ENCODE measurements at regions not wholly inside any gene's neighbourhood (a gene's known extent, or its start where the extent isn't known, plus 50 kb on each side); places are given as distances from the start of the nearest gene placed in this dataset.
A peak's percentile ranks its signal among the peaks of the same experiment; 100 is the strongest.

- no peak overlapping the region for H3K27ac ChIP-seq (ENCODE audit: insufficient read length, low read depth, low read length)
- no peak overlapping the region for H2BK5ac ChIP-seq (ENCODE audit: insufficient read length, low read length)
Observed at GRCh38 chr22:27327497-27327896, 474.1 kb downstream of the MN1 start.

More at GRCh38 chr22:27327497-27327896, 474.1 kb downstream of the MN1 start:
- Histone ChIP-seq H2BK15ac (ENCODE audit: low read depth, low read length) (no peak overlapping the region), H4K91ac (ENCODE audit: insufficient read length, low read depth, low read length) (no peak overlapping the region), H3T11ph (ENCODE audit: low read length) (no peak overlapping the region), H2BK12ac (ENCODE audit: insufficient read length, low read depth, low read length) (no peak overlapping the region), H4K8ac (replicated peaks; ENCODE audit: insufficient read length, low read depth, low read length) (no peak overlapping the region), H3K14ac (ENCODE audit: insufficient read depth, low read length) (no peak overlapping the region), H4K5ac (ENCODE audit: insufficient read length, low read depth, low read length) (no peak overlapping the region), H3K23me2 (ENCODE audit: insufficient read length, low read depth, low read length, poor library complexity, severe bottlenecking) (no peaks in the 10 kb centered on the region), H4K20me1 (ENCODE audit: control insufficient read depth, insufficient read depth, insufficient read length) (no peaks in the 10 kb centered on the region), H3K18ac (ENCODE audit: insufficient read length, low read depth, low read length) (no peak overlapping the region), H2AK5ac (ENCODE audit: insufficient read length, low read length) (no peak overlapping the region), H3K4me1 (ENCODE audit: insufficient read depth, low read length) (no peaks in the 10 kb centered on the region), H3K9ac (ENCODE audit: extremely low read depth, insufficient read length, low read length) (no peak overlapping the region), H2BK120ac (ENCODE audit: low read depth, low read length, poor library complexity, severe bottlenecking) (no peak overlapping the region), H3K23ac (ENCODE audit: insufficient read length, low read depth, low read length) (no peak overlapping the region), H2AFZ (ENCODE audit: low read length) (no peak overlapping the region), H3K79me2 (ENCODE audit: insufficient read depth, low read length) (no peaks in the 10 kb centered on the region), H3K56ac (ENCODE audit: insufficient read length, low read depth, low read length) (no peak overlapping the region), H2BK20ac (ENCODE audit: low read depth, low read length, poor library complexity, severe bottlenecking) (no peak overlapping the region), H3K27me3 (ENCODE audit: insufficient read depth, low read length) (no peaks in the 10 kb centered on the region), H3K4ac (ENCODE audit: low read depth, low read length) (no peak overlapping the region), H3K9me3 (ENCODE audit: control insufficient read depth, low read depth, low read length) (no peaks in the 10 kb centered on the region), H3K4me2 (ENCODE audit: insufficient read depth, insufficient read length, low read length) (no peak overlapping the region), H3K79me1 (ENCODE audit: insufficient read depth, low read depth, low read length, poor library complexity, severe bottlenecking) (no peaks in the 10 kb centered on the region)
- Mint-ChIP-seq H3K4me1 (peaks cover 17 to 38% of the 10 kb centered on the region in 2 experiments), H3K4me3 (no peak overlapping the region), H3K27ac (peak overlapping the region in 1 of 3 experiments; percentile 35; a peak in 1 of 7 replicates), H3K36me3 (ENCODE audit: insufficient read depth in 1 of 3, low read depth in 3 of 3) (no peaks in the 10 kb centered on the region), H3K27me3 (ENCODE audit: low read depth) (peaks cover 37% of the 10 kb centered on the region), H3K9me3 (no peaks in the 10 kb centered on the region)
- no peak for DNase-seq
- no CpG with 5 or more reads among the region's 4 CpGs for WGBS (ENCODE audit: extremely low coverage, insufficient read length, low lambda C conversion rate)
- TF ChIP-seq CTCF (conservative IDR thresholded peaks at IDR 0.05): no peak
